Tibial artery (tissue), 4 donors: ENCODE measurements at regions not wholly inside any gene's neighbourhood (a gene's known extent, or its start where the extent isn't known, plus 50 kb on each side); places are given as distances from the start of the nearest gene placed in this dataset.

Source experiments
- DNase-seq, 2 donors: peaks; one replicate each; pipeline ENCODE4 v3.0.0-alpha.2; 2019
- H3K27ac ChIP-seq, 2 donors: fragments of 200-600 bp; sonication (generic) in 1 of 2; 1 replicate in 1 of 2; 2 replicates in 1 of 2; pipeline ENCODE4 v1.5.1; 2018 to 2019; ENCODE audit warnings: mild to moderate bottlenecking in 1 of 2
- H3K27me3 ChIP-seq, 2 donors: fragments of 200-600 bp; sonication (generic) in 1 of 2; one replicate each; pipeline versions ENCODE4 v1.5.1 to v1.6.0; 2016 to 2019
- H3K36me3 ChIP-seq, 3 donors: fragments of 200-600 bp; sonication (generic) in 2 of 3; one replicate each; pipeline ENCODE4 v1.5.1; 2016 to 2019; ENCODE audit warnings: mild to moderate bottlenecking in 2 of 3
- H3K4me1 ChIP-seq, 4 donors: fragments of 200-600 bp; sonication (generic) in 2 of 4; 1 replicate in 3 of 4; 2 replicates in 1 of 4; pipeline ENCODE4 v1.5.1; 2016 to 2019
- H3K4me3 ChIP-seq, 2 donors: fragments of 200-600 bp; sonication (generic) in 1 of 2; 1 replicate in 1 of 2; 2 replicates in 1 of 2; pipeline ENCODE4 v1.5.1; 2018 to 2019; ENCODE audit warnings: mild to moderate bottlenecking in 2 of 2
- H3K9me3 ChIP-seq, 3 donors: fragments of 200-600 bp; sonication (generic) in 1 of 3; one replicate each; pipeline ENCODE4 v1.5.1; 2016 to 2019
- intact Hi-C: fragments of 100-400 bp; cut with DNase I; formaldehyde crosslinking; loops from one replicate; pipeline ENCODE4 v1.15.0; 2023; ENCODE audit warnings: low total_unique reads
- TF ChIP-seq, protein P1 (sequence below), 2 experiments: fragments of 200-600 bp in 1 of 2; fragments of 450-650 bp in 1 of 2; IDR thresholded peaks; one replicate each; pipeline ENCODE4 v1.5.1; 2017 to 2019; ENCODE audit warnings: antibody characterized with exemption in 2 of 2, mild to moderate bottlenecking in 1 of 2, moderate library complexity in 1 of 2

DNA sequence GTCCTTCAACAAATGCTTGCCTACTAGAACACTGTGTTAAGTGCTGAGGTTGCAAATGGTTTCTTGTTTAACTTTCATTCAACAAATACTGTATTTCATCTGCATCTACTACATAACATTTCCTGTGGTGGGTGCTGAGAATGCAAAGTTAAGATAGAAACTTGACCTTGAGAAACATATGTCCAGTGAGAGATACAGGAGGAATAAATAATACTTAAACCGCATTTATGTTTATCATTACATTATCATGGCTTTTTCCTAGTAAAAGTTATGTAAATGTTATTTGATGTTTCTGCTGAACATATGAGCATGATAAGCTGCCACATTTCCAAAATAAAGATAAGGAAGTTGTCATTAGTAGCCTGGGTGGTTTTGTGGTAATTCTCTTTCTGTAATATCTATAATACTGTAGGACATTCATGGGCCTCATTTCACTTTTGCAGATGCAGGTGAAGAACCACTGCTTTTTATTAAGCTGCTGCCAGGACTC, 590.4 kb downstream of the PLPP3 start:
- no peak for DNase-seq
- Histone ChIP-seq H3K27me3 (no peaks in the 10 kb centered on the region), H3K4me1 (peaks cover 0 to 67% (median 22%) of the 10 kb centered on the region in 4 donors), H3K27ac (no peak overlapping the region), H3K36me3 (no peaks in the 10 kb centered on the region), H3K9me3 (no peaks in the 10 kb centered on the region), H3K4me3 (no peak overlapping the region)
- TF ChIP-seq, protein P1, sequence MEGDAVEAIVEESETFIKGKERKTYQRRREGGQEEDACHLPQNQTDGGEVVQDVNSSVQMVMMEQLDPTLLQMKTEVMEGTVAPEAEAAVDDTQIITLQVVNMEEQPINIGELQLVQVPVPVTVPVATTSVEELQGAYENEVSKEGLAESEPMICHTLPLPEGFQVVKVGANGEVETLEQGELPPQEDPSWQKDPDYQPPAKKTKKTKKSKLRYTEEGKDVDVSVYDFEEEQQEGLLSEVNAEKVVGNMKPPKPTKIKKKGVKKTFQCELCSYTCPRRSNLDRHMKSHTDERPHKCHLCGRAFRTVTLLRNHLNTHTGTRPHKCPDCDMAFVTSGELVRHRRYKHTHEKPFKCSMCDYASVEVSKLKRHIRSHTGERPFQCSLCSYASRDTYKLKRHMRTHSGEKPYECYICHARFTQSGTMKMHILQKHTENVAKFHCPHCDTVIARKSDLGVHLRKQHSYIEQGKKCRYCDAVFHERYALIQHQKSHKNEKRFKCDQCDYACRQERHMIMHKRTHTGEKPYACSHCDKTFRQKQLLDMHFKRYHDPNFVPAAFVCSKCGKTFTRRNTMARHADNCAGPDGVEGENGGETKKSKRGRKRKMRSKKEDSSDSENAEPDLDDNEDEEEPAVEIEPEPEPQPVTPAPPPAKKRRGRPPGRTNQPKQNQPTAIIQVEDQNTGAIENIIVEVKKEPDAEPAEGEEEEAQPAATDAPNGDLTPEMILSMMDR (IDR thresholded peaks at IDR 0.05) = no peak
- intact Hi-C loops = no loop called here

DNA sequence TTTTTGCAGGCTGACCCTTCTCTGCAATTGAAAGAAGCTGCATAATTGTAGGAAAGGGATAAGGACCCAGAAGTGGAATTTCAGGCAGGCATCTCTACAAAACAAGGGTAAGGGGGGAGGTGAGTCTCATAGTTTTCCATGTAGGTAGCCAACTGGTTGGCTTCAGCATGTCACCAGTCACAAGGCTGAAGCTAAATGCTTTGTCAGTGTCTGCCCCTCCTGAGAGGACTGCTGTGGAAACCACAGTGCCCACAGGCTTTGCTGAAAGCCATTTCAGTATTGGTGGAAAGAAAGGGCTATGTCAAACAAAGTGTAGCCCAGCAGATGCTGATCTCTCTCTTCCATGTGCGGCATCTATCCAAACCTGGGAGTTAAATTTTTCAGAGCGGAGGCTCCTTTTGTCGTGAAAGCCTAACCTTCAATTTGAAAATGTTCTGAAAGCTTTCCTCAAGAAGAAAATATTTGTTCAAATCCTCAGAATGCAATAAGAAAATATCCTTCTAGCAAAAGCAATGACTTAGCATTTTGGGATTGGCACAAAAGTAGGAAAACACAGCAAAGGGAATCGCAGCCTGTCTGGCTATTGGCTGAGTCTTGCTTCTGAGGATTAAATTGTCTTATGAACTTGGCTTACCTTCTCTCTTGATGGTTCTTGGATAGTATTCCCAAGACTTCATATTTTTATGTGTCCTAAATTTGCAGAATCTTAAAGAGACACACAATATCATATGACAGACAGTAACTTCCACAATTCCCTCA, 591.7 kb downstream of the PLPP3 start:
- H3K4me3 ChIP-seq = peak overlapping the region in 1 of 2 donors; percentile 4
- peaks cover 0 to 67% (median 22%) of the 10 kb centered on the region in 4 donors for H3K4me1 ChIP-seq
- H3K27ac ChIP-seq = peak overlapping the region; percentile 64 to 74
- DNase-seq = no peak
- intact Hi-C loops = no loop called here
- H3K9me3 ChIP-seq = no peaks in the 10 kb centered on the region
- H3K27me3 ChIP-seq = no peaks in the 10 kb centered on the region
- TF ChIP-seq, protein P1 (IDR thresholded peaks at IDR 0.05) = no peak
- H3K36me3 ChIP-seq = no peaks in the 10 kb centered on the region

DNA sequence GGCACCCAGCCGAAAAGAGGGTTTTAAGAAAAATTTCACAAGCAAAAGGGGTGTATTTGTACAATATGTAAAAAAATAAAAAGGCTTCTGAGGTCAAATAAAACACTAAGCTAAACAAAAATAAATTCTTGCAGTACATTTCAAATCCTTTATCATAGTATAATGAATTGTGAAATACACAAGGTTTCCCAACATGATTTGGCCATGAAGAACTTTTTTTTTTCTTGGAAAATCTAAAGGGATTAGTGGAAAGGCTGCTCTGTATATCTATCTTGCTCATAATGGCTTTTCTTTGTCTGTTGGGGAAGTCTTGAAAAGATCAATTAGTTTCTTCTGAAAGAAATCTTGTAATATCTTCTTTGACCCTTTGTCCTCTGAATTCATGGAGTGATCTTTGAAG, 593.4 kb downstream of the PLPP3 start:
- no peak for DNase-seq
- H3K27me3 ChIP-seq = no peaks in the 10 kb centered on the region
- TF ChIP-seq, protein P1 (IDR thresholded peaks at IDR 0.05) = no peak
- no peaks in the 10 kb centered on the region for H3K36me3 ChIP-seq
- peak overlapping the region in 1 of 2 donors; percentile 74 for H3K27ac ChIP-seq
- peaks cover 0 to 54% (median 22%) of the 10 kb centered on the region in 4 donors for H3K4me1 ChIP-seq
- intact Hi-C loops = no loop called here
- no peaks in the 10 kb centered on the region for H3K9me3 ChIP-seq
- H3K4me3 ChIP-seq = no peak overlapping the region

DNA sequence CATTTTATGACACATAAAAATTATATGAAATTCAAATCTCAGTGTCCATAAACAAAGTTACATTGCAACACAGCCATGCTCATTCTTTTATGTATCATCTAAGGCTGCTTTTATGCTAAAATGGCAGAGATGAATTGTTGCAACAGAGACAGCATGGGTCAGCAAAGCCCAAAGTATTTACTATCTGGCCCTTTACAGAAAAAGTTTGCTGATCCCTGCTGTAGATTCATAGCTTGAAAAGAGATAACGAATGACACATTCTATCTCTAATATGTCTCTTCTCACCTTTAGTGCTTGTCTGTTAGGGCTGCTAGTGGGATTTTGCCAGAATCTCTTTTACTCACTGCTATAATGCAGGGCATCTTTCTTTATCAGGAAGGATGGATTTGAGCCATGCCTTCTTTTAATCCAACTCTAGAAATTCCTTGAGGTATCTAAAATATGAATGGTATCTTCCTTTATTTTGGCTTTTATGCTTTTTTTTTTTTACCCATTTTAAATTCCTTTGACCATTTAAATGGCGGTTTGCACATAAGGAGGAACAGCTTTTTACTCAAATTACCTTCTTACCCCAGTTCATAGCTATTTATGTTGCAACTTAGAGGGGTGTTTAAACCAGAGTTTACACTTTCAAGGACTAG, 598.2 kb downstream of the PLPP3 start:
- Histone ChIP-seq H3K36me3 (no peaks in the 10 kb centered on the region), H3K27me3 (no peaks in the 10 kb centered on the region), H3K9me3 (peaks cover 0 to 13% (median 0%) of the 10 kb centered on the region in 3 donors), H3K4me3 (no peak overlapping the region), H3K4me1 (peaks cover 0 to 7% (median 2%) of the 10 kb centered on the region in 4 donors), H3K27ac (no peak overlapping the region)
- TF ChIP-seq, protein P1 (IDR thresholded peaks at IDR 0.05) = no peak
- intact Hi-C loops = no loop called here
- no peak for DNase-seq

DNA sequence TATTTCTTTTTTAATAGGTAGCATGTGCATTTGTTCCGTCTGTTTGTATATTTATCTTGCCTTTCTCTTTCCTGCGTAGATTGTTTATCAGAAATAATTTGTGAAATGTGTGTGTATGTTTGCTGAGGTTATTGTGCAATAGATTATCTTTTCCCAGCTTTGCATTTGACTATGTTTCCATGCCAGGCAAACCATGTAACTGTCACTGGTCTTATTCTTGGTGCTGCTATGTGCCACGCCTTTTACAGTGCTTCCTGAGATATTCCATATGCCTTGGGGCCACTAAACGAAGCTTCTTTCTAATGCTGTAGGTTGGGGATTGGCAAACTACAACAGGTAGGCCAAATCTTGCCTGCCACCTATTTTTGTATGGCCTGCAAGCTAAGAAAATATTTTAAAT, 598.8 kb downstream of the PLPP3 start:
- Histone ChIP-seq H3K4me1 (peaks cover 0 to 2% (median under 1%) of the 10 kb centered on the region in 4 donors), H3K9me3 (peaks cover 0 to 13% (median 0%) of the 10 kb centered on the region in 3 donors), H3K27ac (no peak overlapping the region), H3K4me3 (no peak overlapping the region), H3K36me3 (no peaks in the 10 kb centered on the region), H3K27me3 (no peaks in the 10 kb centered on the region)
- intact Hi-C loops = no loop called here
- DNase-seq = no peak
- TF ChIP-seq, protein P1 (IDR thresholded peaks at IDR 0.05) = no peak
